ENCODE measurements at regions not wholly inside any gene's neighbourhood (a gene's known extent, or its start where the extent isn't known, plus 50 kb on each side); places are given as distances from the start of the nearest gene placed in this dataset.

DNA sequence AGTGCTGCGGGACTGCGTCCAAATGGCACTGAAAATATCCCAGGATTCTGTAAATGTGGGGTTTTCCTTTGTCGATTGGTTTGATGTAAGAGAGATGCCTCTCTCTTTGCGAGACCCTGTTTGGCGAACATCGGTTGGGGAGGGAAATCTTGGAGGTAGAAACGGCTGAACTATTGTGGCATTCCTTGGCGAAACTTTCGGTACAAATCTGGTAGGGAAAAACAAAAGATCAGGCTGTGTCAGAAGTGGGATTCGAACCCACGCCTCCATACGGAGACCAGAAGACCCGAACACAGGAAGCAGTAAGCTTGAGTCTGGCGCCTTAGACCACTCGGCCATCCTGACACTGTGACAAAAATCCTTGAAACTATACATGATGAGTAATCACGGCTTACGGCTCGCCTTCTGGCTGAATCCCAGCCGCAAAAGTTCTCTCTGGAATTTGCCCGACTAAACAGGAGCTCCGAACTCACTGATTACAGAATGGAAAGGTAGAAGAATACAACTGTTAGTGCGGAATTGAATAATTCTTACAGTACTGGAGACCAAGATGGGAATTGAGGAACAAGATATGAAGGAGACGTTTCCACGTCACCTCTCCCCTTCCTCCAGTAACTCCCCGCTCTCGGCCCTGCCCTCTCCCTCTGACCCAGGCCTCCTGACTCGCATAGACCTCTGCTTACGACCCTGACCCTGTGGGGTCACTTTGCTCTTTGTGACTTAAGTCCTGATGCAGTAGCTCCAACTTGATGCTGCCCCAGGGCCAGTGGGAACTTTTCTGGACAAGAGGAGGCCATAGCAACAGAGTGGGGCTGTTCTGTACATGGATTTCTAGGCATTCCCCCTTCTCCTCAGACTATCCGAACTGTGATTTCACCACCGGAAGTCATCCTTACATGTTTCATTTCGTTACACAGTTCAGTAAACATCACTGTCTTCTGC is 132.8 kb upstream of the ZNF184 start (continued):
- TF ChIP-seq, protein P1, sequence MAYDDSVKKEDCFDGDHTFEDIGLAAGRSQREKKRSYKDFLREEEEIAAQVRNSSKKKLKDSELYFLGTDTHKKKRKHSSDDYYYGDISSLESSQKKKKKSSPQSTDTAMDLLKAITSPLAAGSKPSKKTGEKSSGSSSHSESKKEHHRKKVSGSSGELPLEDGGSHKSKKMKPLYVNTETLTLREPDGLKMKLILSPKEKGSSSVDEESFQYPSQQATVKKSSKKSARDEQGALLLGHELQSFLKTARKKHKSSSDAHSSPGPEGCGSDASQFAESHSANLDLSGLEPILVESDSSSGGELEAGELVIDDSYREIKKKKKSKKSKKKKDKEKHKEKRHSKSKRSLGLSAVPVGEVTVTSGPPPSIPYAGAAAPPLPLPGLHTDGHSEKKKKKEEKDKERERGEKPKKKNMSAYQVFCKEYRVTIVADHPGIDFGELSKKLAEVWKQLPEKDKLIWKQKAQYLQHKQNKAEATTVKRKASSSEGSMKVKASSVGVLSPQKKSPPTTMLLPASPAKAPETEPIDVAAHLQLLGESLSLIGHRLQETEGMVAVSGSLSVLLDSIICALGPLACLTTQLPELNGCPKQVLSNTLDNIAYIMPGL (CRISPR knock-in tag; IDR thresholded peaks at IDR 0.05; ENCODE audit: borderline replicate concordance in 1 of 2, low read depth in 1 of 2), result peak; percentile 83 to 94
- TF ChIP-seq MAF1 (CRISPR knock-in tag; IDR thresholded peaks at IDR 0.05; ENCODE audit: borderline replicate concordance), result 0 out of 2 replicates have a peak, but pooled peaks have one; percentile 61
- TF ChIP-seq, protein P2, sequence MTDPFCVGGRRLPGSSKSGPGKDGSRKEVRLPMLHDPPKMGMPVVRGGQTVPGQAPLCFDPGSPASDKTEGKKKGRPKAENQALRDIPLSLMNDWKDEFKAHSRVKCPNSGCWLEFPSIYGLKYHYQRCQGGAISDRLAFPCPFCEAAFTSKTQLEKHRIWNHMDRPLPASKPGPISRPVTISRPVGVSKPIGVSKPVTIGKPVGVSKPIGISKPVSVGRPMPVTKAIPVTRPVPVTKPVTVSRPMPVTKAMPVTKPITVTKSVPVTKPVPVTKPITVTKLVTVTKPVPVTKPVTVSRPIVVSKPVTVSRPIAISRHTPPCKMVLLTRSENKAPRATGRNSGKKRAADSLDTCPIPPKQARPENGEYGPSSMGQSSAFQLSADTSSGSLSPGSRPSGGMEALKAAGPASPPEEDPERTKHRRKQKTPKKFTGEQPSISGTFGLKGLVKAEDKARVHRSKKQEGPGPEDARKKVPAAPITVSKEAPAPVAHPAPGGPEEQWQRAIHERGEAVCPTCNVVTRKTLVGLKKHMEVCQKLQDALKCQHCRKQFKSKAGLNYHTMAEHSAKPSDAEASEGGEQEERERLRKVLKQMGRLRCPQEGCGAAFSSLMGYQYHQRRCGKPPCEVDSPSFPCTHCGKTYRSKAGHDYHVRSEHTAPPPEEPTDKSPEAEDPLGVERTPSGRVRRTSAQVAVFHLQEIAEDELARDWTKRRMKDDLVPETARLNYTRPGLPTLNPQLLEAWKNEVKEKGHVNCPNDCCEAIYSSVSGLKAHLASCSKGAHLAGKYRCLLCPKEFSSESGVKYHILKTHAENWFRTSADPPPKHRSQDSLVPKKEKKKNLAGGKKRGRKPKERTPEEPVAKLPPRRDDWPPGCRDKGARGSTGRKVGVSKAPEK (CRISPR knock-in tag; IDR thresholded peaks at IDR 0.05; ENCODE audit: borderline replicate concordance), result peak; percentile 47; the same call in 1 of the 2 replicates
- no peak for TF ChIP-seq TEAD2 (CRISPR knock-in tag; IDR thresholded peaks at IDR 0.05)
- TF ChIP-seq, protein P3, sequence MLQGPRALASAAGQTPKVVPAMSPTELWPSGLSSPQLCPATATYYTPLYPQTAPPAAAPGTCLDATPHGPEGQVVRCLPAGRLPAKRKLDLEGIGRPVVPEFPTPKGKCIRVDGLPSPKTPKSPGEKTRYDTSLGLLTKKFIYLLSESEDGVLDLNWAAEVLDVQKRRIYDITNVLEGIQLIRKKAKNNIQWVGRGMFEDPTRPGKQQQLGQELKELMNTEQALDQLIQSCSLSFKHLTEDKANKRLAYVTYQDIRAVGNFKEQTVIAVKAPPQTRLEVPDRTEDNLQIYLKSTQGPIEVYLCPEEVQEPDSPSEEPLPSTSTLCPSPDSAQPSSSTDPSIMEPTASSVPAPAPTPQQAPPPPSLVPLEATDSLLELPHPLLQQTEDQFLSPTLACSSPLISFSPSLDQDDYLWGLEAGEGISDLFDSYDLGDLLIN (CRISPR knock-in tag; IDR thresholded peaks at IDR 0.05; ENCODE audit: borderline replicate concordance), result no peak
- TF ChIP-seq, protein P4, sequence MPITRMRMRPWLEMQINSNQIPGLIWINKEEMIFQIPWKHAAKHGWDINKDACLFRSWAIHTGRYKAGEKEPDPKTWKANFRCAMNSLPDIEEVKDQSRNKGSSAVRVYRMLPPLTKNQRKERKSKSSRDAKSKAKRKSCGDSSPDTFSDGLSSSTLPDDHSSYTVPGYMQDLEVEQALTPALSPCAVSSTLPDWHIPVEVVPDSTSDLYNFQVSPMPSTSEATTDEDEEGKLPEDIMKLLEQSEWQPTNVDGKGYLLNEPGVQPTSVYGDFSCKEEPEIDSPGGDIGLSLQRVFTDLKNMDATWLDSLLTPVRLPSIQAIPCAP (CRISPR knock-in tag; IDR thresholded peaks at IDR 0.05; ENCODE audit: low read depth), result no peak
- TF ChIP-seq ATF1 (CRISPR knock-in tag; IDR thresholded peaks at IDR 0.05), result 0 out of 2 replicates have a peak, but pooled peaks have one; percentile 16
- TF ChIP-seq, protein P5, sequence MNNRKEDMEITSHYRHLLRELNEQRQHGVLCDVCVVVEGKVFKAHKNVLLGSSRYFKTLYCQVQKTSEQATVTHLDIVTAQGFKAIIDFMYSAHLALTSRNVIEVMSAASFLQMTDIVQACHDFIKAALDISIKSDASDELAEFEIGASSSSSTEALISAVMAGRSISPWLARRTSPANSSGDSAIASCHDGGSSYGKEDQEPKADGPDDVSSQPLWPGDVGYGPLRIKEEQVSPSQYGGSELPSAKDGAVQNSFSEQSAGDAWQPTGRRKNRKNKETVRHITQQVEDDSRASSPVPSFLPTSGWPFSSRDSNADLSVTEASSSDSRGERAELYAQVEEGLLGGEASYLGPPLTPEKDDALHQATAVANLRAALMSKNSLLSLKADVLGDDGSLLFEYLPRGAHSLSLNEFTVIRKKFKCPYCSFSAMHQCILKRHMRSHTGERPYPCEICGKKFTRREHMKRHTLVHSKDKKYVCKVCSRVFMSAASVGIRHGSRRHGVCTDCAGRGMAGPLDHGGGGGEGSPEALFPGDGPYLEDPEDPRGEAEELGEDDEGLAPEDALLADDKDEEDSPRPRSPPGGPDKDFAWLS (CRISPR knock-in tag; IDR thresholded peaks at IDR 0.05; ENCODE audit: borderline replicate concordance), result no peak

Data from HepG2 (cell line).